H1 (cell line): ENCODE measurements at regions not wholly inside any gene's neighbourhood (a gene's known extent, or its start where the extent isn't known, plus 50 kb on each side); places are given as distances from the start of the nearest gene placed in this dataset.

ENCODE experiments used
- CTCF ChIA-PET: fragments of 300-600 bp; sonication (Branson Sonifier 250); formaldehyde crosslinking; loops from one replicate; lab custom pipeline; 2021; ENCODE audit not compliant: partially characterized antibody; lab: Charles Lee
- POLR2A ChIA-PET: fragments of 300-600 bp; sonication (Branson Sonifier 250); formaldehyde crosslinking; loops from one replicate; lab custom pipeline; 2021; ENCODE audit warnings: inconsistent platforms; ENCODE audit not compliant: partially characterized antibody; lab: Charles Lee
- DNase-seq, 2 experiments: peaks; one replicate each; pipeline versions ENCODE4 v3.0.0 to v3.0.0-alpha.2; 2010 to 2022; ENCODE audit warnings: low spot score in 2 of 2, low read depth in 1 of 2, mixed read lengths in 1 of 2
- FAIRE-seq: peaks from 2 replicates; lab custom pipeline; 2011; peaks lifted over from hg19 to GRCh38; lab: Jason Lieb, UNC
- H2AFZ ChIP-seq: 2 replicates; pipeline ENCODE4 v1.8.1; 2012; ENCODE audit warnings: low read length, inconsistent platforms
- H2AK5ac ChIP-seq: 2 replicates; pipeline ENCODE4 v1.6.1; 2013; ENCODE audit warnings: low read depth, low read length
- H2BK120ac ChIP-seq: replicated peaks from 2 replicates; pipeline ENCODE3; 2013; ENCODE audit warnings: low read depth, low read length, inconsistent platforms
- H2BK12ac ChIP-seq: 2 replicates; pipeline ENCODE4 v1.6.1; 2013; ENCODE audit warnings: low read depth, low read length
- H2BK15ac ChIP-seq: 2 replicates; pipeline ENCODE4 v1.6.1; 2013; ENCODE audit warnings: low read length
- H2BK20ac ChIP-seq: 2 replicates; pipeline ENCODE4 v1.6.1; 2013; ENCODE audit warnings: low read length
- H2BK5ac ChIP-seq: 2 replicates; pipeline ENCODE4 v1.6.1; 2013; ENCODE audit warnings: low read depth, low read length
- H3K14ac ChIP-seq: 2 replicates; pipeline ENCODE4 v1.6.1; 2013; ENCODE audit warnings: inconsistent platforms; ENCODE audit not compliant: insufficient read length
- H3K18ac ChIP-seq: 2 replicates; pipeline ENCODE4 v1.6.1; 2013; ENCODE audit warnings: low read length; ENCODE audit errors: extremely low read depth
- H3K23ac ChIP-seq: 2 replicates; pipeline ENCODE4 v1.6.1; 2013; ENCODE audit warnings: inconsistent platforms; ENCODE audit not compliant: insufficient read length
- H3K23me2 ChIP-seq: 2 replicates; pipeline ENCODE4 v1.6.1; 2013; ENCODE audit warnings: low read depth, low read length
- H3K27ac ChIP-seq: 2 replicates; pipeline ENCODE4 v1.6.1; 2011; ENCODE audit warnings: low read depth, low read length, inconsistent platforms
- H3K27me3 ChIP-seq, 4 experiments: replicated peaks in 1 of 4; 1 replicate in 1 of 4; 2 replicates in 3 of 4; pipeline versions ENCODE4 v1.6.1 to v1.8.1; 2011 to 2013; ENCODE audit warnings: low read length in 3 of 4, mild to moderate bottlenecking in 3 of 4, inconsistent platforms in 2 of 4, mixed read lengths in 2 of 4, moderate library complexity in 1 of 4; ENCODE audit not compliant: control insufficient read depth in 3 of 4, insufficient read depth in 3 of 4; ENCODE audit errors: extremely low read depth in 1 of 4
- H3K36me3 ChIP-seq, 4 experiments: 2 replicates each; pipeline versions ENCODE4 v1.6.1 to v1.8.1; 2011 to 2013; ENCODE audit warnings: mild to moderate bottlenecking in 4 of 4, low read length in 3 of 4, moderate library complexity in 2 of 4, control low read depth in 1 of 4, inconsistent platforms in 1 of 4; ENCODE audit not compliant: insufficient read depth in 4 of 4, control insufficient read depth in 2 of 4
- H3K4ac ChIP-seq: replicated peaks from 2 replicates; pipeline ENCODE3; 2013; ENCODE audit warnings: low read length, low read depth, mixed read lengths, inconsistent platforms; ENCODE audit not compliant: insufficient read length
- H3K4me1 ChIP-seq, 4 experiments: replicated peaks in 1 of 4; 1 replicate in 1 of 4; 2 replicates in 3 of 4; pipeline versions ENCODE4 v1.6.1 to v1.8.1; 2011 to 2013; ENCODE audit warnings: low read length in 3 of 4, inconsistent platforms in 2 of 4, mixed read lengths in 1 of 4; ENCODE audit not compliant: insufficient read depth in 4 of 4, control insufficient read depth in 3 of 4
- H3K4me2 ChIP-seq, 2 experiments: 2 replicates each; pipeline versions ENCODE4 v1.6.1 to v1.8.1; 2011 to 2013; ENCODE audit warnings: low read depth in 2 of 2, low read length in 2 of 2, control low read depth in 1 of 2, inconsistent platforms in 1 of 2, mild to moderate bottlenecking in 1 of 2; ENCODE audit not compliant: insufficient read depth in 1 of 2
- H3K4me3 ChIP-seq, 4 experiments: fragments of 200-600, 300-600 bp in 1 of 4; sonication (generic), shearing (Covaris generic), sonication (Bioruptor Twin) in 1 of 4; 2 replicates each; pipeline versions ENCODE4 v1.5.1 to v1.8.1; 2011 to 2016; ENCODE audit warnings: low read length in 4 of 4, low read depth in 3 of 4, control low read depth in 2 of 4, inconsistent platforms in 2 of 4, mild to moderate bottlenecking in 2 of 4, mixed read lengths in 1 of 4, moderate library complexity in 1 of 4; ENCODE audit not compliant: insufficient read depth in 2 of 4; ENCODE audit errors: extremely low read depth in 1 of 4
- H3K56ac ChIP-seq: replicated peaks from 2 replicates; pipeline ENCODE3; 2013; ENCODE audit warnings: low read depth, mild to moderate bottlenecking, mixed read lengths, low read length, inconsistent platforms; ENCODE audit not compliant: insufficient read length
- H3K79me1 ChIP-seq: 2 replicates; pipeline ENCODE4 v1.6.1; 2013; ENCODE audit warnings: low read depth, low read length, control low read depth
- H3K79me2 ChIP-seq, 2 experiments: 2 replicates each; pipeline versions ENCODE4 v1.6.1 to v1.8.1; 2012 to 2013; ENCODE audit warnings: low read length in 2 of 2, mild to moderate bottlenecking in 2 of 2, inconsistent platforms in 1 of 2; ENCODE audit not compliant: insufficient read depth in 2 of 2, control insufficient read depth in 1 of 2
- H3K9ac ChIP-seq, 4 experiments: replicated peaks in 1 of 4; 1 replicate in 1 of 4; 2 replicates in 3 of 4; pipeline versions ENCODE4 v1.6.1 to v1.8.1; 2011 to 2013; ENCODE audit warnings: low read depth in 3 of 4, low read length in 3 of 4, control low read depth in 2 of 4, mild to moderate bottlenecking in 2 of 4, moderate library complexity in 2 of 4, inconsistent platforms in 1 of 4; ENCODE audit errors: extremely low read depth in 1 of 4
- H3K9me3 ChIP-seq, 2 experiments: 2 replicates each; pipeline versions ENCODE4 v1.6.1 to v1.8.1; 2012 to 2013; ENCODE audit warnings: mild to moderate bottlenecking in 2 of 2, moderate library complexity in 2 of 2, control low read depth in 1 of 2, inconsistent platforms in 1 of 2, low read depth in 1 of 2, low read length in 1 of 2, mixed read lengths in 1 of 2; ENCODE audit not compliant: insufficient read depth in 2 of 2
- H4K20me1 ChIP-seq, 2 experiments: replicated peaks in 1 of 2; 2 replicates each; pipeline versions ENCODE3 to v1.8.1; 2011 to 2013; ENCODE audit warnings: inconsistent platforms in 2 of 2, low read length in 2 of 2, mild to moderate bottlenecking in 1 of 2; ENCODE audit not compliant: insufficient read depth in 2 of 2, control insufficient read depth in 1 of 2
- H4K5ac ChIP-seq: 2 replicates; pipeline ENCODE4 v1.6.1; 2013; ENCODE audit warnings: low read length, low read depth, mixed read lengths, inconsistent platforms; ENCODE audit not compliant: insufficient read length
- H4K8ac ChIP-seq: 2 replicates; pipeline ENCODE4 v1.8.0; 2013; ENCODE audit warnings: mild to moderate bottlenecking, moderate library complexity, low read length, inconsistent platforms; ENCODE audit not compliant: insufficient read depth; ENCODE audit errors: extremely low read depth
- H4K91ac ChIP-seq: replicated peaks from 2 replicates; pipeline ENCODE3; 2013; ENCODE audit warnings: low read length, mixed read lengths, inconsistent platforms; ENCODE audit not compliant: insufficient read length
- CBX5 ChIP-seq: fragments of 300-800, 300-1000 bp; sonication (generic); IDR thresholded peaks from 2 replicates; pipeline ENCODE4 v1.7.1; 2016; ENCODE audit warnings: antibody characterized with exemption, low read length, low read depth
- CBX8 ChIP-seq: fragments of 300-800, 300-1000 bp; sonication (generic); IDR thresholded peaks from 2 replicates; pipeline ENCODE4 v1.7.1; 2016; ENCODE audit warnings: low read depth, low read length, borderline replicate concordance
- CHD1 ChIP-seq: IDR thresholded peaks from 2 replicates; pipeline ENCODE4 v1.6.1; 2012; ENCODE audit warnings: low read depth, low read length, improper control_type of control experiment
- CTBP2 ChIP-seq: IDR thresholded peaks from 2 replicates; pipeline ENCODE4 v1.7.0; 2011; ENCODE audit warnings: borderline replicate concordance, mild to moderate bottlenecking, moderate library complexity, mixed read lengths, low read length; ENCODE audit not compliant: insufficient read depth, insufficient read length
- E2F6 ChIP-seq: IDR thresholded peaks from 2 replicates; pipeline ENCODE4 v1.6.1; 2012; ENCODE audit warnings: inconsistent platforms
- FOSL1 ChIP-seq: IDR thresholded peaks from 2 replicates; pipeline ENCODE4 v1.6.1; 2011; ENCODE audit warnings: mild to moderate bottlenecking, low read depth, low read length, moderate library complexity; ENCODE audit not compliant: insufficient read depth
- HDAC6 ChIP-seq: IDR thresholded peaks from one replicate; pipeline ENCODE4 v1.7.1; 2012; ENCODE audit warnings: low read depth, mild to moderate bottlenecking, inconsistent platforms, low read length, moderate library complexity
- JUND ChIP-seq: IDR thresholded peaks from 2 replicates; pipeline ENCODE4 v1.6.1; 2011; ENCODE audit warnings: mild to moderate bottlenecking, improper control_type of control experiment, low read length
- MAFK ChIP-seq: IDR thresholded peaks from 2 replicates; pipeline ENCODE4 v1.6.1; 2012; ENCODE audit warnings: low read depth, mild to moderate bottlenecking, improper control_type of control experiment, low read length
- SIN3A ChIP-seq, 2 experiments: IDR thresholded peaks in 1 of 2; conservative IDR thresholded peaks in 1 of 2; 2 replicates each; pipeline ENCODE4 v1.6.1; 2011 to 2012; ENCODE audit warnings: low read length in 2 of 2, improper control_type of control experiment in 1 of 2, low read depth in 1 of 2, mild to moderate bottlenecking in 1 of 2
- SIRT6 ChIP-seq: IDR thresholded peaks from one replicate; pipeline ENCODE4 v1.7.1; 2012; ENCODE audit warnings: low read length, inconsistent platforms
- SP2 ChIP-seq: IDR thresholded peaks from 2 replicates; pipeline ENCODE4 v1.6.1; 2012; ENCODE audit warnings: mild to moderate bottlenecking, low read length, inconsistent platforms
- SRF ChIP-seq: IDR thresholded peaks from 2 replicates; pipeline ENCODE4 v1.6.1; 2011; ENCODE audit warnings: mild to moderate bottlenecking, low read depth, low read length, moderate library complexity
- TBP ChIP-seq: IDR thresholded peaks from 2 replicates; pipeline ENCODE4 v1.6.1; 2011; ENCODE audit warnings: low read depth, low read length, improper control_type of control experiment
- TEAD4 ChIP-seq: IDR thresholded peaks from 2 replicates; pipeline ENCODE4 v1.6.1; 2012; ENCODE audit warnings: low read depth, low read length, inconsistent platforms, mixed read lengths
- WGBS, 2 experiments: shearing (Covaris generic) in 1 of 2; methylation state at CpG; one replicate each; pipeline versions ENCODE4 v1.1.6 to v1.1.7; 2013 to 2015; ENCODE audit warnings: low lambda C conversion rate in 2 of 2, mixed read lengths in 2 of 2, inconsistent platforms in 1 of 2, low coverage in 1 of 2, missing lambda C conversion rate in 1 of 2; ENCODE audit not compliant: insufficient replicate concordance in 2 of 2, insufficient coverage in 1 of 2, insufficient read length in 1 of 2; ENCODE audit errors: extremely low coverage in 1 of 2, missing lambda C conversion rate in 1 of 2; 5-methylcytosine and 5-hydroxymethylcytosine counted together

DNA sequence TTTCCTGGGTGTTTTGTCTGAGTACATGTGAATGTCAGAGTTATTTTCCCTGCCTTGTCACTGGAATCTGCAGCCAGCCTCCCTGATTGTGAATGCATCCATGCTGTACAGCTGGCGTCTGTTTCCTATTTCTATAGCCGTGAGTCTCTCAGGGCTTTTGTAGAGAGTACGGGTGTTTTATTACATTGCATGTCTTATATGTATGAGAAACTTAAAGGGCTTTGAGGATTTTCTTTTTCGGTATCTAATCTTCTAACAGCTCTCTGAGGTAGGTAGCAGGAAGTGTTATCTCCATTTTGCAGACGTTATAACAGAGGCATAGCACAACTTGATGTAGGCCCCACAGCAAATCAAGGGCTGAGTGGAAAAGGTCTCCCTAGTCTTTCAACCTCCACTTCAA lies 272.9 kb downstream of the PRL start:
- 85% methylated on average over 5 of the region's 5 CpGs; no CpG with 5 or more reads in 1 of the 2 experiments for WGBS, 2 experiments
- Histone ChIP-seq H3K56ac (no peak overlapping the region), H3K9ac (no peak overlapping the region), H2AFZ (no peak overlapping the region), H3K14ac (no peak overlapping the region), H3K36me3 (peaks cover 0 to 24% (median 11%) of the 10 kb centered on the region in 4 experiments; a peak in 6 of 8 replicates), H3K9me3 (no peaks in the 10 kb centered on the region), H3K23me2 (no peaks in the 10 kb centered on the region), H3K4me2 (no peak overlapping the region), H3K27me3 (no peaks in the 10 kb centered on the region), H4K20me1 (no peaks in the 10 kb centered on the region), H3K27ac (no peak overlapping the region), H2BK12ac (no peak overlapping the region), H2BK15ac (no peak overlapping the region), H3K23ac (no peak overlapping the region), H3K4ac (no peak overlapping the region), H2AK5ac (no peak overlapping the region), H3K79me2 (peaks cover 0 to 3% of the 10 kb centered on the region in 2 experiments; a peak in 2 of 4 replicates), H4K8ac (no peak overlapping the region), H2BK20ac (no peak overlapping the region), H2BK120ac (no peak overlapping the region), H3K18ac (peak overlapping the region; percentile 22; the same call in 1 of the 2 replicates), H3K4me3 (no peak overlapping the region), H4K5ac (no peak overlapping the region), H2BK5ac (no peak overlapping the region), H3K4me1 (peaks cover 6 to 18% (median 9%) of the 10 kb centered on the region in 4 experiments; a peak in 6 of 7 replicates), H4K91ac (no peak overlapping the region), H3K79me1 (peaks cover 2% of the 10 kb centered on the region; the same call in 1 of the 2 replicates)
- POLR2A ChIA-PET: no interaction called here
- FAIRE-seq: no peak
- DNase-seq: no peak
- CTCF ChIA-PET: no interaction called here
- TF ChIP-seq CBX8 (no peak), HDAC6 (no peak), E2F6 (no peak), SRF (no peak), CBX5 (no peak), SP2 (no peak), FOSL1 (no peak), TEAD4 (no peak), JUND (no peak), SIRT6 (no peak), MAFK (no peak), CTBP2 (no peak), SIN3A (conservative IDR thresholded peaks at IDR 0.05 in 1 of 2, IDR thresholded peaks at IDR 0.05 in 1 of 2; ENCODE audit: low read depth in 1 of 2, low read length in 2 of 2) (no peak), TBP (no peak), CHD1 (no peak)
